ENCODE measurements at regions not wholly inside any gene's neighbourhood (a gene's known extent, or its start where the extent isn't known, plus 50 kb on each side); places are given as distances from the start of the nearest gene placed in this dataset.
A peak's percentile ranks its signal among the peaks of the same experiment; 100 is the strongest.

DNA sequence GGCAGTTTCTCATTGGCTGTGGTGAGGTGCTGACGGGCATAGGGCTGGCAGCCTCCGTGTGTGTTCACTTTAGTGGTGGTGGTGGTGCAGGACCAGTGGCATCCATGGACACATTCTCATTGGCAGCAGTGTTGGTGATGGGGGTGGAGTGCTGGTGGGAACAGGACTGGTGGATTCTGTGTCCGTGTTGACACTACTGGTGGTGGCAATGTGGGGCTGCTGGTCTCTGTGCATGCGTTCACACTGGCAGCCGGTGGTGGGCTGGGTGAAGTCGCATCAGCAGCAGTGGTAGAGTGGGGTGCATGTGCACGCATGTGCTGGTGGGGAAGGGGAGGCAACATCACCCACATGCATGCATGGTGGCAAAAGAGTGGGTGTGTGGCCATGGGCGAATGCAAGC lies 1471.4 kb upstream of the PCDH20 start:
- CTCF ChIA-PET = no interaction called here
- no peak for DNase-seq (ENCODE audit: extremely low spot score)
- POLR2A ChIA-PET = no interaction called here
- TF ChIP-seq LEF1 (IDR thresholded peaks at IDR 0.05; ENCODE audit: borderline replicate concordance) (no peak), TARDBP (IDR thresholded peaks at IDR 0.05) (no peak), CTBP1 (IDR thresholded peaks at IDR 0.05; ENCODE audit: borderline replicate concordance) (no peak), ARNT (IDR thresholded peaks at IDR 0.05) (no peak), FOXM1 (IDR thresholded peaks at IDR 0.05; ENCODE audit: borderline replicate concordance) (no peak), NFRKB (IDR thresholded peaks at IDR 0.05) (no peak), FOXK2 (IDR thresholded peaks at IDR 0.05) (no peak), ZNF384 (IDR thresholded peaks at IDR 0.05) (no peak), ELF4 (IDR thresholded peaks at IDR 0.05) (no peak)

DNA sequence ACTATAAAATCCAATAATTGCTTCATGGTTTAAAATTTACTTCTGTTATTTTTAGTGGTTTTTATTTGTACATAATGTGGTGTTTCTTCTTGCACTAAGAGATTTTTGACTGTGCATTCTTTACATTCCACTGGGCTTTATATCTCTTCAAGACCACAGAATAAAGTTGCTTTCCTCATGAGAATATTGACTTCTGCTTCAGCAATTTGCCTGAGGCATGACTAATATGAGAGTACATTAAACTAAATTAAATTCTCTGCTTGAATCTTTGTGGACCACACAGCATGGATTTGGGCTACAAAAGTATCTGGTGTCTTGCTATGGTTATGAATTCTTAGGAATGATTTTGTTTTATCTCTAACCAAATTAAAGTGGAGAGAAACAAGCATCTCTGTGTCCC lies 1463.4 kb upstream of the PCDH20 start:
- POLR2A ChIA-PET = no interaction called here
- no peak for DNase-seq (ENCODE audit: extremely low spot score)

GRCh38 chr13:62875118-62875640 lies 1459.5 kb upstream of the PCDH20 start:
- TF ChIP-seq ELF4 (IDR thresholded peaks at IDR 0.05) = no peak
- ChIA-PET CTCF (no interaction called here), POLR2A (no interaction called here)
- DNase-seq (ENCODE audit: extremely low spot score) = no peak

More for the DNA sequence above, 1463.4 kb upstream of the PCDH20 start:
- TF ChIP-seq SP1 (IDR thresholded peaks at IDR 0.05) = no peak
- TF ChIP-seq FOXM1 (IDR thresholded peaks at IDR 0.05; ENCODE audit: borderline replicate concordance) = no peak
- TF ChIP-seq FOXK2 (IDR thresholded peaks at IDR 0.05) = no peak
- no peak for TF ChIP-seq HDGF (IDR thresholded peaks at IDR 0.05; ENCODE audit: borderline replicate concordance)
- no peak for TF ChIP-seq TARDBP (IDR thresholded peaks at IDR 0.05)
- CTCF ChIA-PET = no interaction called here

GRCh38 chr13:62850331-62850730 lies 1434.7 kb upstream of the PCDH20 start:
- ChIA-PET CTCF (no interaction called here), POLR2A (no interaction called here)
- DNase-seq (ENCODE audit: extremely low spot score) = no peak
- TF ChIP-seq SP1 (IDR thresholded peaks at IDR 0.05) (no peak), CTBP1 (IDR thresholded peaks at IDR 0.05; ENCODE audit: borderline replicate concordance) (no peak), ARNT (IDR thresholded peaks at IDR 0.05) (no peak), TARDBP (IDR thresholded peaks at IDR 0.05) (no peak), FOXM1 (IDR thresholded peaks at IDR 0.05; ENCODE audit: borderline replicate concordance) (no peak), FOXK2 (IDR thresholded peaks at IDR 0.05) (no peak), FOXA1 (IDR thresholded peaks at IDR 0.05) (no peak), NFRKB (IDR thresholded peaks at IDR 0.05) (no peak), ELF4 (IDR thresholded peaks at IDR 0.05) (no peak), PKNOX1 (IDR thresholded peaks at IDR 0.05) (no peak), BHLHE40 (IDR thresholded peaks at IDR 0.05; ENCODE audit: borderline replicate concordance) (no peak)

DNA sequence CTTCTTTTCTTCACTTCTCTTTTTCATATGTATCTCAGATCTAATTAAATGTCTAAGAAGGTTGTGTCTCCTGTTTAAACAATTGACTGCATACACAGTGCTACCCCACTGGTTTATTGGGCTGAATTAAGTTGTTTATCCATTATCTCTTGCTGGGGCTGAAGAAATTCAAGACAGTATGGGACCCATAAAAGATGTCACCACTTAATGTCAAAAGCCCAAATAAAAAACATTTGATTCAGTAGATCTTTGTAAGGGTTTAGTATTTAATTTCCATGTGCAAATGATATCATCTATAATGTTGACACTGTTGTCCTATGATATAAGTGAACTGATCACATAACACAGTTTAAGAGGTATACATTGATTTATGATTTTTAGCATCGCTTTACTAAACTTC lies 1431.9 kb upstream of the PCDH20 start:
- POLR2A ChIA-PET = no interaction called here
- CTCF ChIA-PET = no interaction called here
- TF ChIP-seq FOXK2 (IDR thresholded peaks at IDR 0.05) = peak; percentile 87
- no peak for TF ChIP-seq NFRKB (IDR thresholded peaks at IDR 0.05)
- peak; percentile 97 for TF ChIP-seq LEF1 (IDR thresholded peaks at IDR 0.05; ENCODE audit: borderline replicate concordance)
- peak; percentile 93 for TF ChIP-seq FOXM1 (IDR thresholded peaks at IDR 0.05; ENCODE audit: borderline replicate concordance)
- TF ChIP-seq CTBP1 (IDR thresholded peaks at IDR 0.05; ENCODE audit: borderline replicate concordance) = peak; percentile 99
- TF ChIP-seq BHLHE40 (IDR thresholded peaks at IDR 0.05; ENCODE audit: borderline replicate concordance) = peak; percentile 50; the same call in 1 of the 2 replicates
- no peak for TF ChIP-seq SUZ12 (IDR thresholded peaks at IDR 0.05)
- peak; percentile 97 for TF ChIP-seq PKNOX1 (IDR thresholded peaks at IDR 0.05)
- TF ChIP-seq SP1 (IDR thresholded peaks at IDR 0.05) = no peak
- peak; percentile 83 for TF ChIP-seq ZNF384 (IDR thresholded peaks at IDR 0.05)
- TF ChIP-seq FOXA1 (IDR thresholded peaks at IDR 0.05) = peak; percentile 87
- TF ChIP-seq ARNT (IDR thresholded peaks at IDR 0.05) = peak; percentile 96
- peak; percentile 43; the same call in 1 of the 2 replicates for TF ChIP-seq ELF4 (IDR thresholded peaks at IDR 0.05)
- TF ChIP-seq L3MBTL2 (conservative IDR thresholded peaks at IDR 0.05) = 0 out of 2 replicates have a peak, but pooled peaks have one; percentile 35
- no peak for TF ChIP-seq HDGF (IDR thresholded peaks at IDR 0.05; ENCODE audit: borderline replicate concordance)
- peak; percentile 83 for TF ChIP-seq TARDBP (IDR thresholded peaks at IDR 0.05)
- DNase-seq (ENCODE audit: extremely low spot score) = peak; percentile 62

- CTCF ChIA-PET = interaction anchor here (0.6 kb wide), 1 partner anchor 34 kb away, joined by 3 read pairs; no protein-coding TSS in a partner anchor
- TF ChIP-seq PKNOX1 (IDR thresholded peaks at IDR 0.05) (peak; percentile 79), CTBP1 (IDR thresholded peaks at IDR 0.05; ENCODE audit: borderline replicate concordance) (no peak), BHLHE40 (IDR thresholded peaks at IDR 0.05; ENCODE audit: borderline replicate concordance) (no peak)
- POLR2A ChIA-PET = no interaction called here
- DNase-seq (ENCODE audit: extremely low spot score) = no peak
Observed at GRCh38 chr13:62846302-62846701, 1430.7 kb upstream of the PCDH20 start.

DNA sequence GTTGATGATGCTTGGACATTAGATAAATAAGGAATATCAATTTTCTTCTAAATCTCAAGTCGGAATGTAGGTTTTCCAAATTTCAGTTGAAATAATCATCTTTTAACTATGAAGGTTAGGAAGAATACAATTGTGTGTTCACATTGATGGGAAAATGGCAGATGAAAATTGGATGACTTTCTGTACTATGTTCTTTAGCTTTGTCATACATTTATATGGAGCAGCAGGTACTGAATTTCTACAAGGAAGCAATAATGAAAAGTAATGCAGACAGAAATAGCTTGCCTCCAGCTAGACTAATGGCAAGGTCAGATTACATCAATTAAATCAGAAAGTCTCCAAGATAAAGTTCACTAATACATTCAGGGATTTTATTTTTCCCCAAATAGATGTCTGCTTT lies 1423.7 kb upstream of the PCDH20 start:
- POLR2A ChIA-PET = no interaction called here
- TF ChIP-seq FOXK2 (IDR thresholded peaks at IDR 0.05) = no peak
- peak; percentile 45; the same call in 1 of the 2 replicates for TF ChIP-seq LEF1 (IDR thresholded peaks at IDR 0.05; ENCODE audit: borderline replicate concordance)
- TF ChIP-seq ARNT (IDR thresholded peaks at IDR 0.05) = 0 out of 2 replicates have a peak, but pooled peaks have one; percentile 9
- DNase-seq (ENCODE audit: extremely low spot score) = no peak
- CTCF ChIA-PET = no interaction called here

Data from HEK293T (cell line).